Esophagus squamous epithelium (tissue), 5 donors: ENCODE measurements at regions not wholly inside any gene's neighbourhood (a gene's known extent, or its start where the extent isn't known, plus 50 kb on each side); places are given as distances from the start of the nearest gene placed in this dataset.

Experiments used
- DNase-seq: peaks from one replicate; lab custom pipeline; 2025; lab: John Stamatoyannopoulos, UW
- H3K27ac ChIP-seq, 4 donors: fragments of 200-600 bp; sonication (generic); one replicate each; pipeline ENCODE4 v1.5.1; 2016 to 2019; ENCODE audit warnings: mild to moderate bottlenecking in 1 of 4
- H3K27me3 ChIP-seq, 4 donors: fragments of 200-600 bp; sonication (generic); 1 replicate in 3 of 4; 2 replicates in 1 of 4; pipeline versions ENCODE4 v1.5.1 to v1.6.0; 2017 to 2021; ENCODE audit warnings: antibody characterized with exemption in 1 of 4
- H3K36me3 ChIP-seq, 3 donors: fragments of 200-600 bp; sonication (generic); one replicate each; pipeline ENCODE4 v1.5.1; 2016 to 2019
- H3K4me1 ChIP-seq, 3 donors: fragments of 200-600 bp; sonication (generic); one replicate each; pipeline ENCODE4 v1.5.1; 2017 to 2019
- H3K4me3 ChIP-seq, 4 donors: fragments of 200-600 bp; sonication (generic); 1 replicate in 3 of 4; 2 replicates in 1 of 4; pipeline ENCODE4 v1.5.1; 2016 to 2019; ENCODE audit warnings: mild to moderate bottlenecking in 2 of 4, moderate library complexity in 1 of 4
- H3K9me3 ChIP-seq, 3 donors: fragments of 200-600 bp; sonication (generic); one replicate each; pipeline ENCODE4 v1.5.1; 2016 to 2019
- POLR2A ChIP-seq, 4 donors: fragments of 450-650 bp; IDR thresholded peaks; one replicate each; pipeline ENCODE4 v1.6.1; 2017; ENCODE audit warnings: antibody characterized with exemption in 4 of 4, mild to moderate bottlenecking in 4 of 4, moderate library complexity in 3 of 4
- WGBS, 2 donors: methylation state at CpG; one replicate each; pipeline ENCODE4 v1.1.5; 2018; 5-methylcytosine and 5-hydroxymethylcytosine counted together
- intact Hi-C: fragments of 100-400 bp; cut with DNase I; formaldehyde crosslinking; loops from one replicate; pipeline ENCODE4 v1.15.0; 2022
- TF ChIP-seq, protein P1 (sequence below), 6 experiments: fragments of 450-650 bp in 4 of 6; fragments of 200-600 bp in 2 of 6; sonication (generic) in 2 of 6; IDR thresholded peaks; one replicate each; pipeline ENCODE4 v1.5.1; 2016 to 2019; ENCODE audit warnings: antibody characterized with exemption in 6 of 6, mild to moderate bottlenecking in 4 of 6, moderate library complexity in 4 of 6
- donor health status: DM: yes; HTN: yes; CAD: no.

DNA sequence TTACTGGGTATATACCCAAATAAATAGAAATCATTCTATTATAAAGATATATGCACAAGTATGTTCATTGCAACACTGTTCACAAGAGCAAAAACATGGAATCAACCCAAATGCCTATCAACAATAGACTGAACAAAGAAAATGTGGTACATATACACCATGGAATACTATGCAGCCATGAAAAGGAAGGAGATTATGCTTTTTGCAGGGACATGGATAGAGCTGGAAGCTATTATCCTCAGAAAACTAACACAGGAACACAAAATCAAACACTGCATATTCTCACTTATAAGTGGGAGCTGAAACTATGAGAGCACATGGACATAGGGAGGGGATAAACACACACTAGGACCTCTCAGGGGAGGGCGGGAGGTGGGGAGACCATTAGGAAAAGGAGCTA lies 298.4 kb upstream of the CDH9 start:
- TF ChIP-seq, protein P1, sequence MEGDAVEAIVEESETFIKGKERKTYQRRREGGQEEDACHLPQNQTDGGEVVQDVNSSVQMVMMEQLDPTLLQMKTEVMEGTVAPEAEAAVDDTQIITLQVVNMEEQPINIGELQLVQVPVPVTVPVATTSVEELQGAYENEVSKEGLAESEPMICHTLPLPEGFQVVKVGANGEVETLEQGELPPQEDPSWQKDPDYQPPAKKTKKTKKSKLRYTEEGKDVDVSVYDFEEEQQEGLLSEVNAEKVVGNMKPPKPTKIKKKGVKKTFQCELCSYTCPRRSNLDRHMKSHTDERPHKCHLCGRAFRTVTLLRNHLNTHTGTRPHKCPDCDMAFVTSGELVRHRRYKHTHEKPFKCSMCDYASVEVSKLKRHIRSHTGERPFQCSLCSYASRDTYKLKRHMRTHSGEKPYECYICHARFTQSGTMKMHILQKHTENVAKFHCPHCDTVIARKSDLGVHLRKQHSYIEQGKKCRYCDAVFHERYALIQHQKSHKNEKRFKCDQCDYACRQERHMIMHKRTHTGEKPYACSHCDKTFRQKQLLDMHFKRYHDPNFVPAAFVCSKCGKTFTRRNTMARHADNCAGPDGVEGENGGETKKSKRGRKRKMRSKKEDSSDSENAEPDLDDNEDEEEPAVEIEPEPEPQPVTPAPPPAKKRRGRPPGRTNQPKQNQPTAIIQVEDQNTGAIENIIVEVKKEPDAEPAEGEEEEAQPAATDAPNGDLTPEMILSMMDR (IDR thresholded peaks at IDR 0.05), result no peak
- no peak for TF ChIP-seq POLR2A (IDR thresholded peaks at IDR 0.05)
- Histone ChIP-seq H3K27ac (no peak overlapping the region), H3K36me3 (no peaks in the 10 kb centered on the region), H3K27me3 (no peaks in the 10 kb centered on the region), H3K4me1 (no peaks in the 10 kb centered on the region), H3K4me3 (no peak overlapping the region), H3K9me3 (peaks cover 0 to 3% (median 0%) of the 10 kb centered on the region in 3 donors)
- DNase-seq, result no peak
- intact Hi-C loops, result no loop called here
- 0 to 86% methylated on average over 1 of the region's 1 CpG for WGBS, 2 donors

DNA sequence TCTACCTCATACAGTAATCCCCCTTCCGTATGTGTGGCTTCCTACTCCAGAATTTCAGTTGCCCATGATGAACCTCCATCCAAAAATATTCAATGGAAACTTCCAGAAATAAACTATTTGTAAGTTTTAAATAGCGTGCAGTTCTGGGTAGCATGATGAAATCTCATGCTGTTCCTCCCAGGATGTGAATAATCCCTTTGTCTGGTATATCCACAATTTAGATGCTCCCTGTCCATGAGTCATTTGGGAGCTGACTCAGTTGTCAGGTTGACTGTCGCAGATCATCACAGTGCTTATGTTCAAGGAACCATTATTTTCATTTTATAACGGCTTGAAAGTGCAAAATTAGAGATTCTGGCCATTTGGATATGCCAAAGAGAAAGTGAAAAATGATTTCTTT lies 290.1 kb upstream of the CDH9 start:
- Histone ChIP-seq H3K4me3 (no peak overlapping the region), H3K9me3 (peaks cover 0 to 5% (median 0%) of the 10 kb centered on the region in 3 donors), H3K27ac (no peak overlapping the region), H3K4me1 (no peaks in the 10 kb centered on the region), H3K36me3 (no peaks in the 10 kb centered on the region), H3K27me3 (no peaks in the 10 kb centered on the region)
- DNase-seq, result no peak
- intact Hi-C loops, result no loop called here
- WGBS, 2 donors, result 57 to 62% methylated on average over 4 of the region's 4 CpGs
- TF ChIP-seq POLR2A (IDR thresholded peaks at IDR 0.05), result no peak
- TF ChIP-seq, protein P1 (IDR thresholded peaks at IDR 0.05), result no peak

DNA sequence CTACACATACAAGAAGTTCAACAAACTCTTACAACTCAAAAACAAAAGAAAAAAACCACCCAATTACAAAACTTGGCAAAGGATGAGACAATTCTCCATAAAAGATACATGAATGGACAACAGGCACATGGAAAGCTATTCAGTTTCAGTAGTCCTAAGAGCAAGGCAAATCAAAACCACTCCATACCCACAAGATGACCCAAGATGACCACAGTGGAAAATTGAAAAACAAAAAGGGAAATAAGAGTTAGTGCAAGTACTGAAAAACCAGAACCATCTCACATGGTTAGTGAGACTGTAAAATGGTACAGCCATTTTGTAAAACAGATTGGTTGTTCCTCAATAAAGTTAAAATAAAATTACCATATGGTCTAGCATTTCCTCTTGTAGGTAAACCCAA lies 287.1 kb upstream of the CDH9 start:
- Histone ChIP-seq H3K4me3 (no peak overlapping the region), H3K36me3 (no peaks in the 10 kb centered on the region), H3K27me3 (no peaks in the 10 kb centered on the region), H3K9me3 (peaks cover 0 to 5% (median 0%) of the 10 kb centered on the region in 3 donors), H3K27ac (no peak overlapping the region), H3K4me1 (no peaks in the 10 kb centered on the region)
- no peak for DNase-seq
- TF ChIP-seq, protein P1 (IDR thresholded peaks at IDR 0.05), result no peak
- no peak for TF ChIP-seq POLR2A (IDR thresholded peaks at IDR 0.05)
- intact Hi-C loops, result no loop called here

DNA sequence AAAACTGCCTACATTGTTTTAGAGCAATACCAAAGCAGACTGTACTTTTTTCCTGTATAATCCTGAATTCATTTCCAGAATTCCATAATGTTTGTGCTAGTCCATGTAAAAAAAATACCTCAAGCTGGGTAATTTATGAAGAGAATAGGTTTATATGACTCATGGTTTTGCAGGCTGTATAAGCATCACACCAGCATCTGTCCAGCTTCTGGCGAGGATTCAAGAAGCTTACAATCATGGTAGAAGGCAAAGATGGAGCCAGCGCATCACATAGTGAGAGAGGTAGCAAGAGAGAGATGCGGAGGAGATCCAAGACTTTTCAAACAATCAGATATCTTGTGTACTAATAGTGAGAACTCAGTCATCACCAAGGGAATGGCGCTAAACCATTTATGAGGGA lies 280.3 kb upstream of the CDH9 start:
- no peaks in the 10 kb centered on the region for H3K36me3 ChIP-seq
- TF ChIP-seq POLR2A (IDR thresholded peaks at IDR 0.05), result no peak
- TF ChIP-seq, protein P1 (IDR thresholded peaks at IDR 0.05), result no peak
- no peak overlapping the region for H3K4me3 ChIP-seq
- 76 to 78% methylated on average over 4 of the region's 4 CpGs for WGBS, 2 donors
- no peaks in the 10 kb centered on the region for H3K4me1 ChIP-seq
- no peaks in the 10 kb centered on the region for H3K27me3 ChIP-seq
- intact Hi-C loops, result no loop called here
- peaks cover 0 to 3% (median 0%) of the 10 kb centered on the region in 3 donors for H3K9me3 ChIP-seq
- no peak overlapping the region for H3K27ac ChIP-seq
- no peak for DNase-seq

DNA sequence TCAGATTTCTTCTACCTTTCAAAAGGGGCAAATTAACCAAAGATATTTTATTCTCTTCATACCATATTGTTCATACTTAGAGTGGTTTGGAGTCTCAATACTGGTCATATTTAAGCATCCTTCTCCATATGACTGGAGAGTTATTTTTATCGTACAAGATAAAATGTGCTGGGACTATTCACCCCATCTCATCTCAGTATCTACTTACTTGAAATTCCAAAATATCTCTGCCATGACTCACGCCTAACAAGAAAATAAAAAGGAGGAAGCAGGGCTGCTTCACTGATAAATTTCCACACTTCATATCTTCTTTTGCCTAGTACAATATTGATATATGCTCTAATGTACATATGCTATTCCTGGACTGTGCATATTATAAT lies 277.9 kb upstream of the CDH9 start:
- Histone ChIP-seq H3K27ac (no peak overlapping the region), H3K27me3 (no peaks in the 10 kb centered on the region), H3K36me3 (no peaks in the 10 kb centered on the region), H3K4me1 (no peaks in the 10 kb centered on the region), H3K9me3 (peaks cover 0 to 3% (median 0%) of the 10 kb centered on the region in 3 donors), H3K4me3 (no peak overlapping the region)
- DNase-seq, result no peak
- intact Hi-C loops, result no loop called here
- no peak for TF ChIP-seq POLR2A (IDR thresholded peaks at IDR 0.05)
- TF ChIP-seq, protein P1 (IDR thresholded peaks at IDR 0.05), result no peak
- 73 to 74% methylated on average over 2 of the region's 2 CpGs for WGBS, 2 donors
